NOMO-1 (cell line): ENCODE measurements at regions not wholly inside any gene's neighbourhood (a gene's known extent, or its start where the extent isn't known, plus 50 kb on each side); places are given as distances from the start of the nearest gene placed in this dataset.

Source experiments
- DNase-seq, 2 experiments: peaks; one replicate each; lab custom pipeline; 2025; ENCODE audit not compliant: unreplicated experiment in 2 of 2; lab: John Stamatoyannopoulos, UW

- DNase-seq, result no peak
Observed at GRCh38 chr2:35391736-35392442, 963.7 kb upstream of the CRIM1 start.

GRCh38 chr2:35378791-35379190 is 976.8 kb upstream of the CRIM1 start:
- DNase-seq, result no peak

DNA sequence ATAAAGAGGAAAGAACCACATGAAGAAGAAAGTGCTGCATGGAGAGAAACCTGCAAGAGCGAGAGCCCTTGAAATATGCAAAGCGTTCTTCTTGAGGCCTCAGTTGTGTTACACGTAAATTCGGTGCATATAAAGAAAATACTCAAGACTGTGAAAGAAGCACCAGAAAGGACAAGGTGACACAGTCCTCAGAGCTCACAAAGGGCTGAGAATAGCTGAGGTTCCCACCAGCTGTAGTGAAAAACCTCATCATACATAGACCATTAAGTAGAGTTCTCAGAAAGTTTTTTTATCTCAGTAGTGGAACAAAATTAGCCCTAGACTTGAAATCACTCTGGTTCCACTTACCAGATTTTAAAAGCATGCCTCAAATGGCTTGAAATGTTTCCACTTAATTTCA is 980.7 kb upstream of the CRIM1 start:
- no peak for DNase-seq

GRCh38 chr2:35365859-35366258 is 989.7 kb upstream of the CRIM1 start:
- no peak for DNase-seq

DNA sequence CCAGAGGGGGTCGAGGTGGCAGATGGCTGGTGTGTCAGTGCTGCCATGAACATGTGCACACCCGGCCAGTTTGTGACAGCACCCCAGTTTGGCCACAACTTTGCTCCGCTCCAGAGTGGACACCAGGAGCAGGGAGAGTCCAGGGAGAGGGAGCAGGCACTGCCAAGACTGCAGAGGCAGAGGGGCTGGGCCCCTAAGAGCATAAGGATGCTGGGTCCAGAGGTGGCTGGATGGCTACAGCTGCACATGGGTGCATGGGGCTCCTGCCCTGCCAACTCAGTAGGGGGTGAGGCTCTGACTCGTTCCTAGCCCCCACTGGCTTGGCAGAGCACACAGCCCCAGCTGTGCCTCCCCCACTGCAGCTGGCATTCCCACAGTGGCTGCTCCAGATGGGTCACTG is 999.2 kb upstream of the CRIM1 start:
- no peak for DNase-seq

DNA sequence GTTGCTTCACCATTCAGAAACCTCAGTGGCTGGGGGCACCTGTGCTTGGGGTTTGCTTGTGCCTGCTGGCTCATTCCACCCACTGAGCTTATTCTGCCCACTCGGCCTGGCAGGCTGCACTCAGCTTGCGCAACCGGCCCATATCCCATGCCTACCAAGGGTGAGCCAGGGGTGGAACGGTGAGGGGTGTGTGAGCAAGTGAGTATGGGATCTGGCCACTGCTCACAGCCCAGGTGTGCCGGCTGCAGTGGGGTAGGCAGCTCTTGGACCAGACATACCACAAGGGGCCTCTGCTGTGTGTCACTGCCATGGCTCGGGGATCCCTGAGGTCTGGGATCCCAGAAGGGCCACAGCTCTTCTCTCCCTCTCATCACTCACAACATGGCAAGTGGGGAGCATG is 1000.5 kb upstream of the CRIM1 start:
- DNase-seq, result no peak

DNA sequence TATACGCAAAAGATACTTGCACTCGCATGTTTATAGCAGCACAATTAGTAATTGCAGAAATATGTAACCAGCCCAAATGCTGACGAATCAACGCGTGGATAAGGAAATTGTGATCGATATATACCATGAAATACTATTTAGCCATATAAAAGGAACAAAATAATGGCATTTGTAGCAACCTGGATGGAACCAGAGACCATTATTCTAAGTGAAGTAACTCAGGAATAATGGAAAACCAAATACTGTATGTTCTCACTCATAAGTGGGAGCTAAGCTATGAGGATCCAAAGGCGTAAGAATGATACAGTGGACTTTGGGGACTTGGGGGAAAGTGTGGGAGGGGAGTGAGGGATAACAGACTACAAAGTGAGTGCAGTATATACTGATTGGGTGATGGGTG is 1008.0 kb upstream of the CRIM1 start:
- no peak for DNase-seq

DNA sequence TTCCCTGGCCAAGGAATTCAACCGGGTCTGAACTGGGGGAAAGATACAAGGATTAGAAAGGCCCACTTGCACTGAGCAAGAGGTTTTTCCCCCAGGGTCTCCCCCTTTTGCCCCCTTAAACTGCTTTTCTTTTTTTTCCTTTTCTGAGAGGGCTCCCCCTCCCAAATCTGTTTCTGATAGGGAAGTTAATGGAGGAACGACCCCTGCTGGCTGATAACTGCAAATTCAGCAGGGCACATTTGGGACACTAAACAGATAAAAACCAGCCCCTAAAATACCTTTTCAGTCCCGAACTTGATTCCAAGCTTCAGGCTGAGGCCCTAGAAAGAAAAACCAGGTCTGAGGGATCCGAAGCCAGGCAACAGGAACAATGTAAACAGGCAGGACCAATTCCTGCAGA is 1012.4 kb upstream of the CRIM1 start:
- no peak for DNase-seq

- DNase-seq, result no peak
Observed at GRCh38 chr2:35339211-35339610, 1016.4 kb upstream of the CRIM1 start.

DNA sequence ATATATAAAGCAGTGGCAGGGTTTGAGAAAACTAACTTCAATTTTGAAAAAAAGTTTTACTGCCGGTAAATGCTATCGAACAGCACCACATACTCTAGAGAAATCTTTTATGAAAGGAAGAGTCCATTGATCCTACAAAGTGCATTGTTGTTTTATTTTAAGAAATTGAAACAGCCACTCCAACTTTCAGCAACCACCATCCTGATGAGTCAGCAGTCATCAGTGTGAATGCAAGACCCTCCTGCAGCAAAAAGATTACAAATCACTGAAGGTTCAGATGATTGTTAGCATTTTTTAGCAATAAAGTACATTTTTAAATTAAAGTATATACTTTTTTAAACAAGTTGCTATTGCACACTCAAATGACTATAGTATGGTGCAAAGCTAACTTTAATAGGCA is 1017.7 kb upstream of the CRIM1 start:
- DNase-seq, result no peak

DNA sequence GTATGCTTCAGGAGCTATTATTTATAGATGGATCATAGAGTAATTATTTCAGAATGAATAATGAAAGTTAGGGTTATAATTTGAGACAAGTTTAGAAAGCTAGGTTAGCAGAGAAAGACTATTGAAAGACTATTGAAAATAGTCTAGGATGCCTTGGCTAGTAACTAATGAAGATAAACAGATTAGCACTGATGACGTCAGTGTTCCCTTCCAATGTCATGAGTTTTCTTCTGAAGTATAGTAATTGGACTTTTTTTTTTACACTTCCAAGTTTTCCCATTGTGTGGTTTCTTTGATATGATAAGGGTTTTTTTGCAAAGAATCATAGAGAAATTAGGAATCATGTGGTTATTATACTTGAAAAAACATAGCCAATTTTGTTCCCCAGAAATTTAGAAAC is 1041.5 kb upstream of the CRIM1 start:
- no peak for DNase-seq

- DNase-seq, result no peak
Observed at GRCh38 chr2:35301369-35301768, 1054.2 kb upstream of the CRIM1 start.

DNA sequence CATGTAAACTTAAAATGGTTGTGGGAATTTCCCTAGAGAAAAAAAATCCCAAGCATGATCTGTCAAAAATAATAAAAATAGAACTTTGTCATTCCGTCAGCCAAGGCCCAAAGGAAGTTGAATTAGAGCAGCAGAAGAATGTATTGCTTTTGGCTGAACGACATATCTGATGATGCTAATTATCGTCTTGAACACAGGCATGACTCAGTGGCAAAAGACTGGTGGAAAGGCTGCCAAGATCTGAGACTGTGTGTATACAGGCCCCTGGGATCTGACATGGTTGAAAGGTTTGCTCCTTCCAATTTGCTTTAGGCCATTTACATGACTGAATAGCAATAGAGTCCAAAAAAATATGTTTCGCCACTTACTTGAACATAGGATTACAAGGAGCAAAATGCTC is 1057.1 kb upstream of the CRIM1 start:
- DNase-seq, result no peak

DNA sequence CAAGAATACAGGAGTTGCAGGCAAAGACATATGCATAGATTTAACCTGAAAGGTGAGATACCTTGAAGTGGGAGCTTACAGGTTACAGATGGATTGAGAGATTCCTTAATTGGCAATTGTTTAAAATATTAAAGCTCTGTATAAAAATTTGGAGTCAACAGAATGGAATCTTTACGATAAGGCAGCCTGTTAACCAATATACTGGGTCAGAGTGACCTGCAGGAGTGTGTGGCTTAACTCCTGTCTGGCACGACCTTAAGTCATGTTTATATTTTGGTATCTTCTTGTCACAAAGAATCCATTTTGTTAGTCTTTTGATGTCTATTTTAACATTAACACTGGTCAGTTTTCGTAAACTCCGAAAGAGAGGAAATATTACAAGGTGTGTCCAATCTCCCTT is 1058.2 kb upstream of the CRIM1 start:
- DNase-seq, result no peak

DNA sequence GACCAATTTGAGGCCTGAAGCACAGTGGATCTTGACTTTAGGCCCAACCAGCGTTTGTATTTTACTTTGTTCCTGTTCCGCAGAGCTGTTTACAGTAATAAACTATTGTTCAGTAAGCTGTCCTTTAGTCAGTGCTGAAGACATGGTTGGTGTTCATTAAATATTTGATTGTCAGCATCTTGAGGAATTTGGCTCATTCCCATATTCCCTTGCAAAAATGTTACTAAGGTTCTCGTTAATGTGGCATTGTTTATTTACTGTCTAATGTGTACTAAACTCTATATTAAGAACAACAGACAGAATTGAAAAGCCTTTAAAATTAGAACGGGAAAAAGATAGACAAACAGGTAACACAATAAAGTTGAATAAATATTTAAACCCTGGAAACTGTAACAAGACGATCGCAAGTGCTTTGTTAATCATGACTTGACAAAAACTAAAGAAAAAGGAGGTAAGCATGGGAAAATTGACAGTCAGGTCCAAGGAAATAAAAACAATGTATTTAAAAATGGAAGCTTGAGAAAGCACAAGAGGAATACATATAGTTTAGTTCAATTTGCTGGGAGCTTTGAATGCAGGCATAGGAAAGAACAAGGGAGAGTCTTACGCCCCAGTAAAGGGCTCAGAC is 1060.8 kb upstream of the CRIM1 start:
- no peak for DNase-seq

GRCh38 chr2:35293261-35293660 is 1062.3 kb upstream of the CRIM1 start:
- DNase-seq, result no peak

GRCh38 chr2:35292199-35292598 is 1063.4 kb upstream of the CRIM1 start:
- DNase-seq, result no peak

DNA sequence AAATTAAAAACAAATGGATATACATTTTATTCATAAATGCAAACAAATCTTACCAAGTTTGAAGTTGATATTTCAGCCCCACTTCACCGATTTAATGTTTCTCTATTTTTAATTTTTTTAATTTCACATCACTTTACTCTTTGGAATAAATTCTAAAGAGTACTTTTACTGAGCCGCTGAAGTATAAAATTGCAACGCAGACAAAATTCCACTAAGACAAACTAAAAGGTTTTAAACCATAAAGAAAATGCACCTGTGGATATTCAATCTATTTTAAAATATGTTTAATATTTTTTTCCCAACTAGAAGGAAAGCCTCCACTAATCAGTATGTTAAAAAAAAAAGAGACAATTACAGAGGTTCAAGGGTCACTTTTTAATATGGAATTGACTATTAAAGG is 1073.9 kb upstream of the CRIM1 start:
- no peak for DNase-seq

- no peak for DNase-seq
Observed at GRCh38 chr2:35255826-35256225, 1099.8 kb upstream of the CRIM1 start.

DNA sequence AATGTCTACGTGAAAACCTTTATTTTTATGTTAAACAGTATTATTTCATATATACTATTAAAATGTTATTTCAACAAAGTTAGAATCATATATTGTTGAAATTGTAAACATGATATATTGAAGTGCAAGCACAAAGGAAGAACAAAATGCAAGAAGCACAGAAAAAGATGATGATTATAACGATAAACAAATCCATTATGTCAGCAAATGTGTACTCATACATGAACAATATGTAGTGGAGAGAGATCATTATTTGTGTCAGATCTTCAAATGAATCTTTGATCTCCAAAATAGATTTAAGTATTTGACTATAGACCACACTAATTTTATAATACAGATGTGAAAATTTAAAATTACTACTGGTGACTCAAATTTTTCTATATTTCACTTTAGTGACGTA is 1104.4 kb upstream of the CRIM1 start:
- DNase-seq, result no peak

- no peak for DNase-seq
Observed at GRCh38 chr2:35246702-35247101, 1108.9 kb upstream of the CRIM1 start.

DNA sequence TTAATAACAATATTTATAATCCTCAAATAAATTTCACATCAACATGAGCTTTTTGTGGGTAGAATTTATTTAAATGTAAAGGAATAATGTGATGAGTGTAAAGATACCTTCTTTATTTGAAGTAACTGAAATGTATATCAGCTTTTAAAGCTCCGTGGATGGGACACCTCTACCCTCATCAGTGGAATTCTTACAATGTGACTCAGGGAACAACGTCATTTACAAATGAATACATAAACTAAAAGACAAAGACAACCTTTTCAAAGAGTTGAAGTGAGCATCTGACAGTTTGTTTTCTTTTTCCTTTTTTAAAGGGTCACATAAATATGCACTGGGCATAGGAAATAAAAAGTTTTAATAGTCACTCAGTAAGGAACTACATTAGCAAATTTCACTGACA is 1127.0 kb upstream of the CRIM1 start:
- DNase-seq, result no peak

GRCh38 chr2:35220461-35220860 is 1135.1 kb upstream of the CRIM1 start:
- no peak for DNase-seq
